RWPE1 (cell line): ENCODE measurements at regions not wholly inside any gene's neighbourhood (a gene's known extent, or its start where the extent isn't known, plus 50 kb on each side); places are given as distances from the start of the nearest gene placed in this dataset.

ENCODE experiments used
- CTCF ChIA-PET: fragments of 350-600 bp; sonication (Branson Sonifier 250); formaldehyde crosslinking; extraction: SDS; loops from one replicate; lab custom pipeline; 2021; lab: Yijun Ruan, JAX
- POLR2A ChIA-PET: fragments of 400-600 bp; formaldehyde crosslinking; extraction: SDS; loops from one replicate; lab custom pipeline; 2020; ENCODE audit warnings: antibody characterized with exemption; ENCODE audit not compliant: low non-redundant PET; lab: Yijun Ruan, JAX
- DNase-seq: peaks from one replicate; pipeline ENCODE4 v3.0.0; 2012; ENCODE audit warnings: low spot score
- H3K27ac ChIP-seq: fragments of 450-650 bp; 2 replicates; pipeline ENCODE4 v1.5.1; 2017
- CTCF ChIP-seq: fragments of 450-650 bp; conservative IDR thresholded peaks from 2 replicates; pipeline ENCODE4 v1.5.1; 2017; ENCODE audit warnings: low read depth, mild to moderate bottlenecking

GRCh38 chr13:84208246-84208910, 326.1 kb upstream of the SLITRK1 start:
- TF ChIP-seq CTCF = no peak
- no peak overlapping the region for H3K27ac ChIP-seq
- ChIA-PET CTCF (no interaction called here), POLR2A (no interaction called here)
- DNase-seq = no peak

- no peak for TF ChIP-seq CTCF
- DNase-seq = no peak
- POLR2A ChIA-PET = no interaction called here
- no peak overlapping the region for H3K27ac ChIP-seq
- CTCF ChIA-PET = interaction anchor here (0.8 kb wide), 1 partner anchor 271 kb away, joined by 5 read pairs; no protein-coding TSS in a partner anchor
Observed at GRCh38 chr13:84207509-84207908, 325.2 kb upstream of the SLITRK1 start.

- no peak overlapping the region for H3K27ac ChIP-seq
- CTCF ChIA-PET = no interaction called here
- POLR2A ChIA-PET = no interaction called here
- DNase-seq = no peak
- no peak for TF ChIP-seq CTCF
Observed at GRCh38 chr13:84200971-84201370, 318.7 kb upstream of the SLITRK1 start.

GRCh38 chr13:84192125-84192524, 309.9 kb upstream of the SLITRK1 start:
- no peak overlapping the region for H3K27ac ChIP-seq
- peak; percentile 54 for DNase-seq
- TF ChIP-seq CTCF = no peak
- CTCF ChIA-PET = interaction anchor here (0.5 kb wide), 1 partner anchor 804 kb away, joined by 3 read pairs; no protein-coding TSS in a partner anchor
- POLR2A ChIA-PET = no interaction called here

- no peak overlapping the region for H3K27ac ChIP-seq
- POLR2A ChIA-PET = no interaction called here
- no peak for DNase-seq
- TF ChIP-seq CTCF = no peak
- CTCF ChIA-PET = interaction anchor here (0.6 kb wide), 1 partner anchor 575 kb away, joined by 3 read pairs; no protein-coding TSS in a partner anchor
Observed at GRCh38 chr13:84191139-84191538, 308.9 kb upstream of the SLITRK1 start.

GRCh38 chr13:84187626-84188025, 305.4 kb upstream of the SLITRK1 start:
- ChIA-PET POLR2A (no interaction called here), CTCF (interaction anchor here (0.6 kb wide), 1 partner anchor 396 kb away, joined by 11 read pairs; no protein-coding TSS in a partner anchor)
- TF ChIP-seq CTCF = no peak
- no peak overlapping the region for H3K27ac ChIP-seq
- no peak for DNase-seq
